Spleen (tissue), 11 donors: ENCODE measurements at regions not wholly inside any gene's neighbourhood (a gene's known extent, or its start where the extent isn't known, plus 50 kb on each side); places are given as distances from the start of the nearest gene placed in this dataset.
"Not testable (repeated sequence)": the region's sequence is repeated elsewhere in the genome, so short reads cannot be mapped to it uniquely, and the experiment has no call there.

Experiments
- DNase-seq: peaks from one replicate; pipeline ENCODE4 v3.0.0-alpha.2; 2020
- H3K27ac ChIP-seq, 8 donors: fragments of 200-600 bp; sonication (generic) in 7 of 8; 1 replicate in 4 of 8; 2 replicates in 4 of 8; pipeline versions ENCODE4 v1.5.0 to v1.8.0; 2016 to 2021; ENCODE audit warnings: inconsistent platforms in 4 of 8, mild to moderate bottlenecking in 4 of 8, moderate library complexity in 1 of 8
- H3K27me3 ChIP-seq, 7 donors: fragments of 200-600 bp; sonication (generic) in 6 of 7; replicated peaks in 1 of 7; 1 replicate in 4 of 7; 2 replicates in 3 of 7; pipeline versions ENCODE4 v1.5.0 to v1.8.0; 2016 to 2021; ENCODE audit warnings: inconsistent platforms in 3 of 7, mild to moderate bottlenecking in 1 of 7
- H3K36me3 ChIP-seq, 6 donors: fragments of 200-600 bp; sonication (generic) in 5 of 6; 1 replicate in 4 of 6; 2 replicates in 2 of 6; pipeline versions ENCODE4 v1.5.0 to v1.8.0; 2016 to 2021; ENCODE audit warnings: inconsistent platforms in 2 of 6
- H3K4me1 ChIP-seq, 6 donors: fragments of 200-600 bp; sonication (generic) in 5 of 6; 1 replicate in 3 of 6; 2 replicates in 3 of 6; pipeline versions ENCODE4 v1.5.0 to v1.8.0; 2016 to 2021; ENCODE audit warnings: inconsistent platforms in 3 of 6
- H3K4me3 ChIP-seq, 8 donors: fragments of 200-600 bp; sonication (generic) in 7 of 8; 1 replicate in 4 of 8; 2 replicates in 4 of 8; pipeline versions ENCODE4 v1.5.0 to v1.8.0; 2016 to 2021; ENCODE audit warnings: inconsistent platforms in 4 of 8, mild to moderate bottlenecking in 4 of 8, moderate library complexity in 2 of 8
- H3K9me3 ChIP-seq, 8 donors: fragments of 200-600 bp; sonication (generic) in 7 of 8; 1 replicate in 4 of 8; 2 replicates in 4 of 8; pipeline versions ENCODE4 v1.5.0 to v1.8.0; 2016 to 2021; ENCODE audit warnings: inconsistent platforms in 4 of 8
- CTCF ChIP-seq, 11 experiments: fragments of 200-600 bp in 7 of 11; fragments of 450-650 bp in 4 of 11; sonication (generic) in 4 of 11; IDR thresholded peaks in 8 of 11; conservative IDR thresholded peaks in 3 of 11; 1 replicate in 7 of 11; 2 replicates in 4 of 11; pipeline versions ENCODE4 v1.4.0 to v1.8.0; 2016 to 2021; ENCODE audit warnings: antibody characterized with exemption in 11 of 11, inconsistent platforms in 4 of 11, mild to moderate bottlenecking in 1 of 11
- POLR2A ChIP-seq, 3 donors: fragments of 450-650 bp; IDR thresholded peaks; one replicate each; pipeline ENCODE4 v1.5.1; 2017; ENCODE audit warnings: antibody characterized with exemption in 3 of 3, mild to moderate bottlenecking in 1 of 3
- POLR2AphosphoS5 ChIP-seq, 3 donors: sonication (generic); formaldehyde crosslinking; IDR thresholded peaks; one replicate each; pipeline ENCODE4 v1.5.1; 2017; ENCODE audit warnings: antibody characterized with exemption in 3 of 3
- WGBS, 5 donors: extraction: QIAGEN DNeasy Blood & Tissue Kit in 3 of 5; methylation state at CpG; one replicate each; pipeline versions ENCODE4 v1.1.5 to v1.1.7; 2013 to 2018; 5-methylcytosine and 5-hydroxymethylcytosine counted together
- intact Hi-C: fragments of 100-400 bp; cut with DNase I; formaldehyde crosslinking; loops from one replicate; pipeline ENCODE4 v1.15.0; 2023; ENCODE audit warnings: low total_unique reads
- donor health status: healthy with polysubstance abuse.
- donor health status: DM: no; HTN: no; CAD: no; lungs with moderate emphysema.
- donor health status: DM: no; HTN: no; CAD: no.
- donor health status: Bipolar disorder and iron deficiency.
- donor health status: healthy.
- donor health status: DM: no; HTN: no; CAD: no.
- donor health status: DM: yes; HTN: yes; CAD: no.

GRCh38 chr9:115413766-115414382 lies 295.9 kb upstream of the TNC start:
- H3K9me3 ChIP-seq = peaks cover 0 to 6% (median 0%) of the 10 kb centered on the region in 8 donors
- H3K27ac ChIP-seq = no peak overlapping the region
- no peaks in the 10 kb centered on the region for H3K4me1 ChIP-seq
- no peak overlapping the region for H3K4me3 ChIP-seq
- H3K27me3 ChIP-seq = no peaks in the 10 kb centered on the region
- TF ChIP-seq POLR2A (IDR thresholded peaks at IDR 0.05) (no peak), CTCF (IDR thresholded peaks at IDR 0.05 in 8 of 11, conservative IDR thresholded peaks at IDR 0.05 in 3 of 11) (no peak), POLR2AphosphoS5 (IDR thresholded peaks at IDR 0.05) (no peak)
- no peaks in the 10 kb centered on the region for H3K36me3 ChIP-seq
- no peak for DNase-seq
- intact Hi-C loops = no loop called here
- WGBS, 5 donors = 55 to 75% (median 69%) methylated on average over 1 of the region's 1 CpG

- no peak for TF ChIP-seq POLR2A (IDR thresholded peaks at IDR 0.05)
- TF ChIP-seq POLR2AphosphoS5 (IDR thresholded peaks at IDR 0.05) = no peak
- TF ChIP-seq CTCF (IDR thresholded peaks at IDR 0.05 in 8 of 11, conservative IDR thresholded peaks at IDR 0.05 in 3 of 11) = no peak
- intact Hi-C loops = no loop called here
- no peak overlapping the region for H3K4me3 ChIP-seq
These were observed 296.6 kb upstream of the TNC start for GRCh38 chr9:115414561-115414960.

GRCh38 chr9:115415450-115415849 lies 297.5 kb upstream of the TNC start:
- H3K36me3 ChIP-seq = no peaks in the 10 kb centered on the region
- no peak for TF ChIP-seq POLR2AphosphoS5 (IDR thresholded peaks at IDR 0.05)
- TF ChIP-seq POLR2A (IDR thresholded peaks at IDR 0.05) = no peak
- TF ChIP-seq CTCF (IDR thresholded peaks at IDR 0.05 in 8 of 11, conservative IDR thresholded peaks at IDR 0.05 in 3 of 11) = no peak
- no peaks in the 10 kb centered on the region for H3K4me1 ChIP-seq
- WGBS, 5 donors = 26 to 43% (median 33%) methylated on average over 3 of the region's 3 CpGs
- H3K27ac ChIP-seq = no peak overlapping the region
- H3K9me3 ChIP-seq = peaks cover 0 to 13% (median 2%) of the 10 kb centered on the region in 8 donors
- intact Hi-C loops = no loop called here
- no peaks in the 10 kb centered on the region for H3K27me3 ChIP-seq
- DNase-seq = no peak
- no peak overlapping the region for H3K4me3 ChIP-seq

More at GRCh38 chr9:115414561-115414960, 296.6 kb upstream of the TNC start:
- Histone ChIP-seq H3K27ac (no peak overlapping the region), H3K9me3 (peaks cover 0 to 10% (median 0%) of the 10 kb centered on the region in 8 donors), H3K4me1 (no peaks in the 10 kb centered on the region), H3K27me3 (no peaks in the 10 kb centered on the region), H3K36me3 (no peaks in the 10 kb centered on the region)
- 73 to 90% (median 80%) methylated on average over 1 of the region's 1 CpG for WGBS, 5 donors
- no peak for DNase-seq

GRCh38 chr9:115416299-115416698 lies 298.3 kb upstream of the TNC start:
- no peaks in the 10 kb centered on the region for H3K4me1 ChIP-seq
- H3K36me3 ChIP-seq = no peaks in the 10 kb centered on the region
- no peak overlapping the region for H3K27ac ChIP-seq
- TF ChIP-seq POLR2AphosphoS5 (IDR thresholded peaks at IDR 0.05) (no peak), POLR2A (IDR thresholded peaks at IDR 0.05) (no peak), CTCF (IDR thresholded peaks at IDR 0.05 in 8 of 11, conservative IDR thresholded peaks at IDR 0.05 in 3 of 11) (no peak)
- WGBS, 5 donors = 85 to 97% (median 93%) methylated on average over 2 of the region's 2 CpGs
- no peaks in the 10 kb centered on the region for H3K27me3 ChIP-seq
- H3K9me3 ChIP-seq = peaks cover 0 to 22% (median 11%) of the 10 kb centered on the region in 8 donors
- intact Hi-C loops = no loop called here
- H3K4me3 ChIP-seq = no peak overlapping the region
- no peak for DNase-seq

- intact Hi-C loops, H3K36me3 ChIP-seq, DNase-seq, H3K27ac ChIP-seq, H3K27me3 ChIP-seq, H3K4me3 ChIP-seq, H3K4me1 ChIP-seq: not testable (repeated sequence)
- 43 to 93% (median 65%) methylated on average over 1 of the region's 1 CpG for WGBS, 5 donors
- peaks cover 0 to 40% (median 18%) of the 10 kb centered on the region in 8 donors for H3K9me3 ChIP-seq
These were observed 300.2 kb upstream of the TNC start for GRCh38 chr9:115418181-115418580.
